OCI-M1 (cell line): ENCODE measurements at regions not wholly inside any gene's neighbourhood (a gene's known extent, or its start where the extent isn't known, plus 50 kb on each side); places are given as distances from the start of the nearest gene placed in this dataset.

Experiments used
- DNase-seq: peaks from one replicate; lab custom pipeline; 2025; lab: John Stamatoyannopoulos, UW

DNA sequence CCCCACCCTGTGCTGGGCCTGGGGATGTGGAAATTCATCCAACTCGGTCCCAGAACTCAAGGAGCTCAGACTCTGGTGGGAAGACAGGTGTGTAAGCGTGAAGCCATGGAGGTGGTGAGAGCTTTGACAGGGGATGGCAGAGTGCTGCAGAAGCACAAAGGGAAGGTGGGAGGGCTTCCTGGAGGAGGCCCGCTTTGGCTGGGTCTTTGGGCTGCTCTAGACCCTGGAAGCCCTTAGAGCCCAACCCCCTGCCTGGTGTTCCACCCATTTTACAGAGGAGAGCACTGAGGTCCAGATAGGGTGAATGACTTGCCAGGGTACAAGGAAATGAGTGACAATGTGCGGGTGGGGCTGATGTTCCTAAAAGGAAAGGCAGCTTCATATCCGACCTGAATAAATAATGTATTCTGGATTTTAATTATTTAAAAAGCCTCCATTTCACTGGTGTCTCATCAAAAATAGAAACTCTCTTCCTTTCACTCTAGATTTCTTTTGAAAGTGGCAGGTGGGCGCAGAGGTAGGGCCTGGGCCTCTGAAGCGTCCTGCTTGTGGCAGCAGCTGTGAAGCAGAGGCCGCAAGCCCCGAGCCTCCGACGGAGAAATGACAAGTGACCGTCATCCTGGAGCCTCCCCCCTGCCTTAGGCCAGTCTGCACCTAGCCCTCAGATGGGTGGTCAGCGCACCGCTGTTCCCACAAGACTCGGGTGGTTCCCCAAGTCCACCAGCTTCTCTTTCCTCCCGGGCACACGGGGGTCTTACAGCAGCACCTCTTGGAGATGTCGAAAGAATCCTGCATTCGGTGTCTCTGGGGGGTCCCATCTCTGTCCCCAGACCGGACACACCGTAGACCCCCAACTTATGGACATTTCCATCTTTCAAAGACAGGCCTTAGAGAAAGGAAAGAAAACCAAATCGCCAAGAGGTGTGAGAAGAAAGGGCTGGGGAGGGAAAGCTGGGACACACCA lies 71.0 kb upstream of the TAF1B start:
- DNase-seq = no peak

DNA sequence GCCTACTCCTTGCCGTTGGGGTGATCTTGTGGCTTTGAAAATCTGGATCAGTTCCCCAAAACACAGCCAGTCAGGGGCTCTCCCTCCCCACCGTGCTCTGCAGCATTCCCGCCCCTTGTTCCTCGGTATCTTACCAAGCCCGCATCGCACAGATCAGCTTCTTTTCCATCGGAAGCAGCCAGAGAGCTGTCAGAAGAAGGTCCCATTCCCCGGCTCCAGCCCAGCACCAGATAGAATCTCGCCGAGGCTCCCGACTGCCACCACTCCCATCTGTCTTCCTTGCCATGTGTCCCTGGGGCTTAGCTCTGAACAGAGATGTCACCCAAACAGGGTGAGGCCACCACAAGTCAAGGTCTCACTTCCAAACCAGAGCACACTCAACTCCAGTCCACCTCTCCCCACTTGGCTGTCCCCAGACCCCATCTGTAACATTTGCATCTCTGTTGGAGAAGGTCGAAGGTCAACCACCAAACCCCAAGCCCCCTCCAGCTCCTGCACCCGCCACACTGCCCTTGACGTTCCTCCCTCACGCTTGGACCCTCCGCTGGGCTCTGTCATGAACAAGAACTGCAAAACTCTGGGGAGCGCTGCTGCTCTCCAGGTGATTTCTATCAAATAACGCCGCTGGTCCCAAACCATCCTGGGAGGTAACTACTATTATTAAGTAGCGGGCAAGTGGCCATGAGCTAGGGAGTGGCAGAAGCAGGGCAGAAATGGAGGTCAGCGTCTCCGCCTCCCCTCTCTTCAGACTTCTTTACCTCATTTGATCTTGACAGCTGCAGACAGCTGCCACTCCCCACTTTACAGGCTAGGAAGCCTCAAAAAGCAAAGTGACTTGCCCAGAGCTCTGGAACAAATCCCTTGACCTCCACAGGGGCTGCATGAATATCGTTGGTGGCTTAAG lies 70.0 kb upstream of the TAF1B start:
- no peak for DNase-seq

DNA sequence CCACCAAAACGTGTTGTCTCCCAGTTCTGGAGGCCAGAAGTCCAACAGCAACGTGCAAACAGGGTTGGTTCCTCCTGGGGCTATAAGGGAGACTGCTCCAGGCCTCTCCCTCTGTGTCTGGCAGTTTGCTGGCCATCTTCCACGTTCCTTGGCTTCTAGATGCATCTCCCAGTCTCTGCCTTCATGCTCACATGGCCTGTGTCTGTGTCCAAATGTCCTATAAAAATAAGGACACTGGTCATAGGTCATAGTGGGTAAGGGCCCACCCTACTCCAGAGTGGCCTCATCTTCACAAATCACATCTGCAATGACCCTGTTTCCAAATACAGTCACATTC lies 69.4 kb upstream of the TAF1B start:
- no peak for DNase-seq

DNA sequence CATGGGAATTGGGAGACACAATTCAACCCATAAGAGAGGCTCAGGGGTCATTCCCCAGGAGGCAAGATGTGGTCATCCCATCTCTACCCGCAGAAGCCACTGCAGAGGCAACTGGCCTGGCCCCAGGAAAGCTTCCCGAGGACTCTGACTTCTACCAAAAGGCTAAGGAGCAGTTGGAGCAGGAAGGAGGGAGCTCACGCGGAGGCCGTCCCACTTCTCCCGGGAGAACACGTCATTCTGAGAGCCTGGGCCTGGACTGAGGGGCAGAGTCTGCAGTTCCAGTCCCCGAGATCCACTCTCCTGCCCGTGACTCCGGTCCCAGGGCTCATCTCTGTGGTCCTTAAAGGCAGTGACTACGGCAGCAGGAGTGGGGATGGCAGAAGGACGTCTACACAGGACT lies 69.0 kb upstream of the TAF1B start:
- DNase-seq = no peak

DNA sequence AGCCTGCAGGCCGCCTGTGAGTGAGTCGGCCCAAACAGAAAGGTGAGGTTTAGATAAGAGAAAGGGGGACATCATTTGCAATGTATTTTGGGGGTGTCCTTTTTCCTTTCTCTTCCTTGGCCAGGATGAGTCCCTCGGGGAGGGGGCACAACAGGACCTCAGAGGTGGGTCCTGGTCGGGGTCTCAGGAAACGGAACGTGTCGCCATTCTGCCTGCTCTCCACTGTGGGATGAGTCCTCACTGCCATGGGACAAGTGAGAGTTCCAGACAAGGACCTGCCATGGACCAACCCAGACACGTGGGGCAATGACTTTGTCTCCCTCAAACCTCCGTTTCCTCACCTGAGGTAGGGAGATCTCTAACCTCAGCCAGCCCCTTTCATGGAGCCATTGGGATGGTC lies 67.9 kb upstream of the TAF1B start:
- DNase-seq = no peak

DNA sequence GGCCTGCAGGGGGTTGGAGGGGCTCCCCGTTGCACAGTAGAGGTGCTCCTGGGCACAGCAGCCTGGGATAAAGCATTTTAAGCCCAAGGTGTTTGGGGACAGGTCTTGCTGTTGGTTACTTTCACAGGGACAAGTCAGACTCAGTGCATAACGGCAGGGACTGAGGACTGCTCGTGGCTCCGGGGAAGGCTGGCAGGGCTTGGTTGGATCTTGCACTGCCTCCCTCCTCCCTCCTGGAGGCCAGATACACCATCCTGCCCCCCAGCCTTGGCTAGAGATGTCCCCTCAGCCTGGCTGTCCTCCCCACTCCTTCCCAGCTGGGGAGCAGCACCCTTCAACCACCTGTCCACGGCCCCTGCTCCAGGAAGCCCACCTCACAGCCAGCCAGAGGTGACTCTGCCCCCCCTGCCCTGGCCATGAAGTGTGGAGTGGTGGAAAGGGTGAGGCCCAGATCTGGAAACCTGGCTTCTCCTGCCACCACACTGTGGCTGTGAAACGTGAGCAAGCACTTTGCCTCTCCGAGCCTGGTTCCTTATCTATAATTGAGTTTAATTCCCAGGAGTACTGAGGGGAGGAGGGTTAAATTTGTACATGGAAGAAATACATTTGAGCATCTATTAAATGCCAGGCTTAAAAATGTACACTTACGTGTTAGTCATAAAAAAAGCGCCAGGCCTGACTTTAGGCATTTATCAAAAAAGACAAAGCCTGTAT lies 67.1 kb upstream of the TAF1B start:
- no peak for DNase-seq

DNA sequence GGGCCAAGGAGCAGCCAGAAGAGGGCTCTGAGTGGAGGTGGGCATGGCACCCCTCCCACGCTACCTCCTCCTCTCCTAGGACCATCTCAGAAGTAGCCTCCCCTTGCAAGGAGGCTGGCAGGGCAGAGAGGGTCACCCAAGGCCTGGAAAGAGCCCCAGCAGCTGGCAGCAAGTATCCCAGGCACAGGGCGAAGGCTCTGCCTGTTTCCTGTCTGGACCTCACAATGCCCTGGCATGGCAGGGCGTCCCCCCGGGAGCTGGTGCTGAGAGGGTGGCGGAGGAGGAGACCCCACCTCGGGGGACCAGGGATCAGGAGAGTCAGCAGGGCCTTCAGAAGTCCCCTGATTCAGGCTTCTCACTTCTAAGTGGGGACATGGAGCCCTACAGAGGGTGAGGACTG lies 66.2 kb upstream of the TAF1B start:
- no peak for DNase-seq

DNA sequence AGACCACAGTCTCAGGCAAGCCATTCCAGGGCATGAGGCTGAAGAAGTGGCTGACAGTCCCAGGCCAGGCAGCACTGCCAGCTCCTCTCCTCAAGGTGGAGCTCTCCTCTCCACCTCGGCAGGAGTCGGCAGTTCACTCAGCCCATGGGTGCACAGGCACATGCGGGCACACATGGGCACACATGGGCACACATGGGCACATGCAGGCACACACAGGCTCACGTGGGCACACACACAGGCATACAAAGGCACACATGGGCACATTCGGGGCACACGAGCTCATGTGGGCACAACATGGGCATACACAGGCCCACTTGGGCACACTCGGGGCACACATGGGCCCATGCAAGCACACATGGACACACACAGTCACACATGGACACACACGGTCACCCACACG lies 65.3 kb upstream of the TAF1B start:
- peak; percentile 31 for DNase-seq

DNA sequence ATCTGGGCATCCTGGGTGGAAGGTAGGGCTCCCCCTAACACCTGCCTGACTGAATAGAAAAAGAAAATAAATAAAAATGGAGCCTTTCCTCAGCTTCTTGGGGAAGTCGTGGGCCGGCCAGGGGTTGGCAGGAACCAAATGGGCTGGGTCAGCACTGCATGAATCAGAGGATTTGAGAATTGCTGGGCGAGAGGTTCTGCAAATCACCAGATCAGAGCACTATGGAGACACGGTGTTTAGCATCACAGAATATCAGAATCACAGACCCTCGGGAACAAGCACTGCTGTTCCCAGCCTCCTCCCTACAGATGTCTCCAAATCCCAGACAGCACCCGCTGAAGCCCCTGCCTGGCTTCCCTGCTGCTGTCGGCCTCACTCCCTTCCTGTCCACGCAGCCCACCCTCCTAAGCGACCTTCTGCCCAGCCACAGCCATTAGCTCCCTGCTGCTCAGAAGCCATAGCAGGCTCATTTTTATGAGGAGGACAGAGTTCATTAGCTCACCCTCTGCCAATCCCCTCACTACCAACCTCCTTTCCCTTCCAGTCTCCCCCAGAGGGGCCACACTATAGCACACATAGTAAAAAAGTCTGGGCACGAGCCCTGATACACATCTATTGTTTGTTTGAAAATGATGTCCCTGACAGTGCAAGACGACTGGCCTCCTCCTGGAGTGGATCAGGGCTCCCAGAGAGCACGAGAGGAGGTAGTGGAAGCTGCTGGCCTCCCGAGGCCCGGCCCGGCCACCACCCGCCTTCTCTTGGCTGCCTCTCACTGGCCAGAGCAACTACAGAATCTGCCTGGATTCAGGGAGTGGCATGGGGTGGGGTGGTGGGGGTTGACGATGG lies 64.6 kb upstream of the TAF1B start:
- DNase-seq = no peak

DNA sequence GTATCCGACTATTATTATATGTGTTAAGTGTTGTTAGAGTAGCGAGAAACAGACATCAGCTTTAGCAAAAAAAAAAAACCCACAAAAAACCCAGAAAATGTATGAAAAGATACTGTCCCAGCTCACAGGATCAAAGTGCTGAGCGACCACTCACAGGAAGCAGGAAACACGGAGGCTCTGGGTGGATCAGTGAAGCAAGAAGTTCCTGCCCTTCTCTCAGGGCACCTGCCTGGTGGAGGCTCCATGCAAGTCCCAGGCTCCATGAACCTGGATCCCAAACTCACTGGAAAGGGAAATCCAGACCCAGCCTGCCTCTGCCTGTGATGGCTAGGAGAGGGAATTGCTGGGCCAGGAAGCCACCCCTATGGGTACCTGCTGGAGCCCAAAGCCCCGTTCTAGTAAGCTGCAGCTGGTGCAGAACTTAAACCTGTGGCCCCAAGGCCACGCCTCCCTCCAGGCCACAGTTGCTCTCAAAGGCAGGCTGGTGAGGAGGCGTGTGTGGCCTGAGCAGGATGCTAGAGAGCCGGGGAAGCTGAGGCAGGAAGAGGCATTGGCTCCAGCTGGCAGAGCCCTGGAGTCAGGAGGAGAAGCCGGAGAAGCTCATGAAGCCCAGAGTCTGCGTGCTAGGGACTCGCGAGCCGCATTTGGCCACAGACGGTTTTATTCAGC lies 63.5 kb upstream of the TAF1B start:
- no peak for DNase-seq

DNA sequence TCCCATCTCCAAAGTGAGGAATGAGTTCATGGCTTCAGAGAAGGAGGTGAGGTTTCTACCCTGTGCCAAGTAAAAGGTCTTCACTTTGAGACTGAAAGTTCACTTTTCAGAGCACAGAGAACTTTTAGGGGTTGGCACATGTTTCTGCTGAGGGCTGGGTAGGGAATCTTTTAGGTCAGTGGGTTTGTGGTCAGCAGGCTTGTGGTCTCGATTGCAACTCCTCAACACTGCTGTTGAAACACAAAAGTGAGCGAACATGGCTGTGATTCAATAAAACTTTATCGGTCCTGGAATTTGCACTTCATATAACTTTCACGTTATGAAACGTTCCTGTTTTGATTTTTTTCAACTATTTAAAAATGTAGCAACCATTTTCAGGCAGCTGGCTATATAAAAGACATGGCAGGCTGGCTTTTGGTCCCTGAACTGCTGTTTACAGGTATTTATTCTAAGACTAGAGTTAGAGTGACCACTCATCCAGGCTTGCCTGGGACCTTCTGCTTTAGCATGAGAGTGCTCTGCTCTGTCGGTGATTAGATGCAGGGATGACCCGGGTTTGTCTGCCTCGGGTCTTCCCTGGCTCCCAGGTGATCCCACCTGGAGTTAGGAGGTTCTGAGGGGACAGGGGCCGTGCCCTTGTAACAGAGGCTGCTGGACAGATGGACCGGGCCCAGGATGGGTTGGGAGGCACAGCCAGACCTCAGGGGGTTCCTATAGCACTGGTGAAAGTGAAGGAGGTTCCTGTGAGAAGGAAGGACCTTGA lies 62.7 kb upstream of the TAF1B start:
- DNase-seq = peak; percentile 14

DNA sequence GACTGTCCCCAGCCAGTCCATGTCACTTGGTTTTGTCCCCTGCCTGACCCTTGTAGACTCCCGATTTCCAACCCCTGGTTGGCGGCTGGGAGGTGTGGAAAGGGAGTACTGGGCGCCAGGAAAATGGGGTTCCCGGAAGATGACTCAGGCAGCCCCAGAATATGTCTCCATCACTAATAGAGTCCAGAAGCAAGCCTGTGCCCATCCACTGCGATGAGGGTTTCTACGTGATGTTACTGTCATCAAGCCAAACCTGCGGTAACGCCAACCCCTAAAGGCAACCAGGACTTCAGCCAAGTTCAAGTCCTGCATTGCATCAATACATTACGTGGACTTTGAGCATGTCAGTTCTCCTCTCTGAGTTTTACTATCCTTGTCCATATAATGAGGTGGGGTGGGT lies 62.0 kb upstream of the TAF1B start:
- no peak for DNase-seq

DNA sequence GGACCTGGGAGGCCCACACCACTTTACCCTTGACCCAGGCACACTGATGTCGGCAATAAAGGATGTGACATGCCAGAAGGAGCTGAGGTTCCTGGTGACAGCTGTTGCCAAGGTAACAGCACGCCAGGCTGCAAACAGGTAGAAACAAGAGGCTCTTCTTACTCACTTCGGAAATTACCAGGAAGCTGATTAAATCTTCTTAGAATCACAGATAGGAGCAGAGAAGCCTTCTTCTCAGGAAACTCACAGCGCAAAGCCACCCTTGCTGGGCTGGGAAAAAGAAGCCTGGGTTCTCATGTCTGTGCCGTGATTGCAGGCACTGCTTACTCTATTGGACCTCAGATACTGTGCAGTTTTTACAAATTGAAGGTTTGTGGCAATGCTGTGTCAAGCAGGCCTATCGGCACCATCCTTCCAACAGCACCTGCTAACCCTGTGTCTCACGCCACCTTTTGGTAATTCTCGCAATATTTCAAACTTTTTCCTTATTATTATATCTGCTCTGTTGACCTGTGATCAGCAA lies 61.0 kb upstream of the TAF1B start:
- DNase-seq = no peak

DNA sequence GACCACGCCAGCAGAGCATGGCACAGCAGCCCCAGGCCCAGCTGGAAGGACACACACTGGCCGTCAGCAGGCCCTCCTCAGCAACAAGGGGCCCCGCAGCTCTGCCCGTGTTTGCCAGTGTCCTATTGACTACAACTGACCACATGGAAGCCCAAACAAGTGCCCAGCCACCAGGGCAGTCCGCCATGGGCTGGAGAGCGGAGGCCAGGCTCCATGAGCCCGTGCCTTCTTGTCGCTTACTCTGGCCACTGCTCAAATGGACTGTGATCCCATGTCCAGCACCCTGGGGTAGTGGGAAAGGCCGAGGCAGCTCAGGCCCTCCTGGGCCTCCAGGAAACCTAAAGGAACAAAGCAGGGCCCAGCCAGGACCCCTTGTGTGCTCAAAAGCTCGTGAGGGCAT lies 53.9 kb upstream of the TAF1B start:
- no peak for DNase-seq

DNA sequence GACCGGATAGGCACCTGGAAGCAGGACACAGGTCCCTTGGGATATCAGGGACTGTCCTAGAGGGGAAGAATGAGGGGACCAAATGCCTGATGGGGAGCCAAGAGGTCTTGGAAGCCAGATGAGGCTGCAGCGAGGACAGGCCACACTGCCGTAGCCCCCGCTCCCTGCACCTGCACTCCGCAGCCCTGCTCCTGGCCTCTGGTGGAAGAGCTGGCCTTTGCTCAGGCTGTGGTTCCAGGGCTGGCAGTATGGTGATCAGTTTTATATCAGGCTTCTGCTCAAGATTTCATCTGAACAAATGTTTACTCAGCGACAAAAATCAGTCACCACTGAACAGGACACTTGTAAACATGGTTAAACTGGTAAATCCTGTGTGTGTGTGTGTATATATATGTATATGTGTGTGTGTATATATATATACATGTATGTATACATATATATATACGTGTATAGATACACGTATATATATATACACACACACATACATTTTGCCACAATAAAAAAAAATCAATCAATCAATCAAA lies 52.5 kb upstream of the TAF1B start:
- no peak for DNase-seq

DNA sequence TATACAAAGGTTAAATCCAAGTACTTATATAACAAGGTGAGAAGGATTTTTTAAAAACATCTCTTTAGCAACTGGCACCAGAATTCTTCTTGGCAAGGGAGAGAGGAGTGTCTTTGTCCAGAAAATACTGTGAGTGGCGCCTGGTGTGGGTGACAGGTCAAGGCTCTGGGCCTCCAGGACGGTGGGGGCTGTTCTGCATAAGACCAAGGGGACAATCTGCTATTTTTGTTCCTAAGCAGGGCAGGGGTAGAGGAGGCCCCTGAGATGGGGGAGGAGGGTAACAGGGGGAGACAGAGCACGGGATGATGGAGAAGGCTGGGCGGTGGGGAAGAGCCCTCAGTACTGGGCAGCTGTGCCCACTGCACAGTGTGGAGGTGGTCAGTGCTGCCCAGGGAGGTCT lies 51.6 kb upstream of the TAF1B start:
- no peak for DNase-seq

DNA sequence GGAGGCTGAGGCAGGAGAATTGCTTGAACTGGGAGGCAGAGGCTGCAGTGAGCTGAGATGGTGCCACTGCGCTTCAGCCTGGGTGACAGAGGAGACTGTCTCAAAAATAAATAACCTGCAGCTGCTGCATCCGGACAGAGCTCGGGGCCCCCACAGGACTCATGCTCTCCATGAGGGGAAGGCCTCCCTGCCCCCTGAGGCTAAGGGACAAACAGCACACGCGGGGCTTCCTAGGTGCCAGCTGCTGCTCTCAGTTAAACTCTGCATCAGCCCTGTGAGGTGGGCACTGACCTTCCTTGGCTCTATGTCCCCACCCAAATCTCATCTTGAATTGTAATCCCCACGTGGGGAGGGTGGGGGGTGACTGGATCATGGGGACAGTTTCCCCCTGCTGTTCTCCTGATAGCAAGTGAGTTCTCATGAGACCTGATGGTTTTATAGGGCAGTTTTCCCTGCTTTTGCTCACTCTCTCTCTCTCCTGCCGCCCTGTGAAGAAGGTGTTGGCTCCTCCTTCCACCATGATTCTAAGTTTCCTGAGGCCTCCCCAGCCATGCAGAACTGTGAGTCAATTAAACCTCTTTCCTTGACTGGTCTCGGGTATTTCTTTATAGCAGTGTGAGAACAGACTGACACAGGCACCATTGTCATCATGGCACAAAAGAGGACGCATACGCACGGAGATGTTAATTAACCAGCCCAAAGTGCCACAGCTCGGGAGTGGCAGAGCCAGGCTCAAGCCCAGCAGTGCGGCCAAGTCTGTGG lies 49.9 kb upstream of the TAF1B start:
- no peak for DNase-seq
